HEK293 (cell line): ENCODE measurements at regions not wholly inside any gene's neighbourhood (a gene's known extent, or its start where the extent isn't known, plus 50 kb on each side); places are given as distances from the start of the nearest gene placed in this dataset.

Source experiments
- CTCF ChIA-PET: fragments of 350-600 bp; formaldehyde crosslinking; extraction: SDS; loops from one replicate; lab custom pipeline; 2021; ENCODE audit warnings: antibody characterized with exemption; lab: Yijun Ruan, JAX
- POLR2A ChIA-PET: fragments of 300-600 bp; formaldehyde crosslinking; extraction: SDS; loops from one replicate; lab custom pipeline; 2020; ENCODE audit warnings: antibody characterized with exemption, inconsistent platforms; lab: Yijun Ruan, JAX
- H3K27ac ChIP-seq: fragments of 200-500 bp; sonication (Bioruptor generic); 2 replicates; pipeline ENCODE4 v1.5.1; 2014; ENCODE audit warnings: low read depth, low read length, control low read depth, inconsistent platforms; ENCODE audit errors: extremely low read depth
- H3K36me3 ChIP-seq, 2 experiments: fragments of 200-500 bp in 1 of 2; sonication (Bioruptor generic) in 1 of 2; 1 replicate in 1 of 2; 2 replicates in 1 of 2; pipeline ENCODE4 v1.5.1; 2014 to 2017; ENCODE audit warnings: inconsistent platforms in 2 of 2, low read length in 2 of 2; ENCODE audit not compliant: control insufficient read depth in 2 of 2, insufficient read depth in 1 of 2
- H3K4me1 ChIP-seq: fragments of 200-500 bp; sonication (Bioruptor generic); 2 replicates; pipeline ENCODE4 v1.5.1; 2014; ENCODE audit warnings: mild to moderate bottlenecking, low read length, inconsistent platforms; ENCODE audit not compliant: control insufficient read depth, insufficient read depth
- H3K4me3 ChIP-seq: 2 replicates; pipeline ENCODE4 v1.5.1; 2011; ENCODE audit warnings: low read depth, mild to moderate bottlenecking, control low read depth, low read length, moderate library complexity
- H3K9me3 ChIP-seq: fragments of 200-500 bp; sonication (Bioruptor generic); 2 replicates; pipeline ENCODE4 v1.5.1; 2014; ENCODE audit warnings: low read depth, low read length, inconsistent platforms; ENCODE audit not compliant: control insufficient read depth, insufficient read depth
- CTCF ChIP-seq: fragments of 450-650 bp; formaldehyde crosslinking; IDR thresholded peaks from 2 replicates; pipeline ENCODE4 v1.5.1; 2016; ENCODE audit warnings: missing biosample characterization, missing genetic modification characterization
- KLF1 ChIP-seq: fragments of 450-650 bp; formaldehyde crosslinking; IDR thresholded peaks from 2 replicates; pipeline ENCODE4 v1.5.1; 2016; ENCODE audit warnings: missing biosample characterization, missing genetic modification characterization
- KLF10 ChIP-seq: fragments of 450-650 bp; IDR thresholded peaks from 2 replicates; pipeline ENCODE4 v1.5.1; 2018; ENCODE audit warnings: missing biosample characterization, mild to moderate bottlenecking, missing genetic modification characterization
- MEIS1 ChIP-seq: sonication (generic); formaldehyde crosslinking; IDR thresholded peaks from 2 replicates; pipeline ENCODE4 v1.8.1; 2022; ENCODE audit warnings: missing genetic modification reagents, mild to moderate bottlenecking, borderline replicate concordance
- PRDM10 ChIP-seq: fragments of 450-650 bp; formaldehyde crosslinking; IDR thresholded peaks from 2 replicates; pipeline ENCODE4 v1.5.1; 2016; ENCODE audit warnings: missing biosample characterization, missing genetic modification characterization
- TSHZ1 ChIP-seq: fragments of 450-650 bp; formaldehyde crosslinking; IDR thresholded peaks from 2 replicates; pipeline ENCODE4 v1.5.1; 2016; ENCODE audit warnings: missing biosample characterization, missing genetic modification characterization, borderline replicate concordance
- ZBTB49 ChIP-seq: fragments of 450-650 bp; formaldehyde crosslinking; IDR thresholded peaks from 2 replicates; pipeline ENCODE4 v1.5.1; 2016; ENCODE audit warnings: missing biosample characterization, missing genetic modification characterization, low read depth
- ZFP3 ChIP-seq: fragments of 450-650 bp; formaldehyde crosslinking; IDR thresholded peaks from 2 replicates; pipeline ENCODE4 v1.5.1; 2016; ENCODE audit warnings: low read depth, missing biosample characterization, missing genetic modification characterization
- ZNF148 ChIP-seq: fragments of 450-650 bp; formaldehyde crosslinking; IDR thresholded peaks from 2 replicates; pipeline ENCODE4 v1.5.0; 2017; ENCODE audit warnings: missing biosample characterization, missing genetic modification characterization, borderline replicate concordance
- ZNF169 ChIP-seq: fragments of 450-650 bp; formaldehyde crosslinking; IDR thresholded peaks from 2 replicates; pipeline ENCODE4 v1.5.1; 2016; ENCODE audit warnings: missing biosample characterization, missing genetic modification characterization
- ZNF174 ChIP-seq: fragments of 450-650 bp; formaldehyde crosslinking; IDR thresholded peaks from 2 replicates; pipeline ENCODE4 v1.5.0; 2017; ENCODE audit warnings: missing biosample characterization, mild to moderate bottlenecking, missing genetic modification characterization
- ZNF175 ChIP-seq: fragments of 450-650 bp; formaldehyde crosslinking; IDR thresholded peaks from 2 replicates; pipeline ENCODE4 v1.5.1; 2016; ENCODE audit warnings: missing biosample characterization, missing genetic modification characterization
- ZNF280D ChIP-seq: fragments of 450-650 bp; formaldehyde crosslinking; IDR thresholded peaks from 2 replicates; pipeline ENCODE4 v1.5.1; 2016; ENCODE audit warnings: missing biosample characterization, missing genetic modification characterization
- ZNF311 ChIP-seq: fragments of 450-650 bp; formaldehyde crosslinking; IDR thresholded peaks from 2 replicates; pipeline ENCODE4 v1.5.1; 2017; ENCODE audit warnings: missing biosample characterization, missing genetic modification characterization, borderline replicate concordance
- ZNF558 ChIP-seq: fragments of 450-650 bp; formaldehyde crosslinking; IDR thresholded peaks from 2 replicates; pipeline ENCODE4 v1.5.1; 2016; ENCODE audit warnings: missing biosample characterization, missing genetic modification characterization
- ZNF654 ChIP-seq: fragments of 450-650 bp; formaldehyde crosslinking; IDR thresholded peaks from 2 replicates; pipeline ENCODE4 v1.5.1; 2016; ENCODE audit warnings: low read depth, missing biosample characterization, missing genetic modification characterization
- ZSCAN16 ChIP-seq: fragments of 450-650 bp; formaldehyde crosslinking; IDR thresholded peaks from 2 replicates; pipeline ENCODE4 v1.5.1; 2016; ENCODE audit warnings: missing biosample characterization, missing genetic modification characterization
- ZXDB ChIP-seq: fragments of 450-650 bp; formaldehyde crosslinking; IDR thresholded peaks from 2 replicates; pipeline ENCODE4 v1.5.1; 2016; ENCODE audit warnings: missing biosample characterization, missing genetic modification characterization

GRCh38 chr21:28063241-28064216 is 929.1 kb downstream of the LTN1 start:
- no peaks in the 10 kb centered on the region for H3K36me3 ChIP-seq
- H3K27ac ChIP-seq = no peak overlapping the region
- H3K4me3 ChIP-seq = no peak overlapping the region
- POLR2A ChIA-PET = no interaction called here
- H3K9me3 ChIP-seq = no peaks in the 10 kb centered on the region; the same call in 1 of the 2 replicates
- no peaks in the 10 kb centered on the region for H3K4me1 ChIP-seq
- CTCF ChIA-PET = interaction anchor here (0.7 kb wide), 2 partner anchors 80 to 681 kb away, joined by 3 read pairs; no protein-coding TSS in a partner anchor
- no peak for TF ChIP-seq KLF1
- no peak for TF ChIP-seq ZFP3 (tag by site-specific recombination)
- TF ChIP-seq PRDM10 (tag by site-specific recombination) = no peak
- TF ChIP-seq ZBTB49 (tag by site-specific recombination) = no peak
- no peak for TF ChIP-seq ZNF280D (tag by site-specific recombination)
- TF ChIP-seq CTCF (tag by site-specific recombination) = no peak
- no peak for TF ChIP-seq TSHZ1 (tag by site-specific recombination)
- TF ChIP-seq ZXDB (tag by site-specific recombination) = no peak
- TF ChIP-seq MEIS1 (CRISPR knock-in tag) = no peak
- TF ChIP-seq ZNF148 (tag by site-specific recombination) = no peak
- TF ChIP-seq ZSCAN16 = no peak
- no peak for TF ChIP-seq KLF10 (tag by site-specific recombination)
- TF ChIP-seq ZNF169 (tag by site-specific recombination) = no peak
- TF ChIP-seq ZNF654 = no peak
- TF ChIP-seq ZNF175 (tag by site-specific recombination) = no peak
- no peak for TF ChIP-seq ZNF558 (tag by site-specific recombination)
- TF ChIP-seq ZNF174 (tag by site-specific recombination) = no peak
- no peak for TF ChIP-seq ZNF311
